ENCODE measurements at regions not wholly inside any gene's neighbourhood (a gene's known extent, or its start where the extent isn't known, plus 50 kb on each side); places are given as distances from the start of the nearest gene placed in this dataset.

DNA sequence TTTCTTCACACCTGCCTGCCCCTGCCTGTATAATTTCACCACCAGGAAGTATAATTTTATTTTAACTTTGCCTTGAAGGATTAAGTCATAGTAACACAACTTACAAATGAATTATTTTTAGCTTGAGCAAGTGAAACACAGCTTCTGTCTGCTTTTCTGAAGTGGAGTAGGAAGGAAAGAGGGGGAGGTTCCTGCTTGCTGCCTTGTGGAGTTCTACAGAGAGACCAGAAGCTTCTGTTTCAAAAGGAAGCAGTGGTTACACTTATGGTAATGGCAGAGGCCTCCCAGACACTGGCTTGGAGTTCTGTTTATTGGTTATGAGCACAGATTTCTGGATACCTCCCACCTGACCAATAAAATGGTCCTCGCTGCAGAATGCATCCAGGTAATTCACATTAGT lies 159.6 kb downstream of the TMEM200A start:
- TF ChIP-seq, protein P1, sequence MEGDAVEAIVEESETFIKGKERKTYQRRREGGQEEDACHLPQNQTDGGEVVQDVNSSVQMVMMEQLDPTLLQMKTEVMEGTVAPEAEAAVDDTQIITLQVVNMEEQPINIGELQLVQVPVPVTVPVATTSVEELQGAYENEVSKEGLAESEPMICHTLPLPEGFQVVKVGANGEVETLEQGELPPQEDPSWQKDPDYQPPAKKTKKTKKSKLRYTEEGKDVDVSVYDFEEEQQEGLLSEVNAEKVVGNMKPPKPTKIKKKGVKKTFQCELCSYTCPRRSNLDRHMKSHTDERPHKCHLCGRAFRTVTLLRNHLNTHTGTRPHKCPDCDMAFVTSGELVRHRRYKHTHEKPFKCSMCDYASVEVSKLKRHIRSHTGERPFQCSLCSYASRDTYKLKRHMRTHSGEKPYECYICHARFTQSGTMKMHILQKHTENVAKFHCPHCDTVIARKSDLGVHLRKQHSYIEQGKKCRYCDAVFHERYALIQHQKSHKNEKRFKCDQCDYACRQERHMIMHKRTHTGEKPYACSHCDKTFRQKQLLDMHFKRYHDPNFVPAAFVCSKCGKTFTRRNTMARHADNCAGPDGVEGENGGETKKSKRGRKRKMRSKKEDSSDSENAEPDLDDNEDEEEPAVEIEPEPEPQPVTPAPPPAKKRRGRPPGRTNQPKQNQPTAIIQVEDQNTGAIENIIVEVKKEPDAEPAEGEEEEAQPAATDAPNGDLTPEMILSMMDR (IDR thresholded peaks at IDR 0.05): no peak
- no peak for TF ChIP-seq POLR2A (IDR thresholded peaks at IDR 0.05)

Data from suprapubic skin (tissue), 3 donors.